IMR-90 (cell line): ENCODE measurements at regions not wholly inside any gene's neighbourhood (a gene's known extent, or its start where the extent isn't known, plus 50 kb on each side); places are given as distances from the start of the nearest gene placed in this dataset.

Experiments
- ATAC-seq: fragments of 200-7000 bp; cut with Tn5 transposase; 2 replicates; pipeline ENCODE4 v1.9.1; 2020; ENCODE audit warnings: low read depth, mild to moderate bottlenecking, moderate library complexity
- BruUV-seq: library from RNA; stranded (reverse); fragments of 400-500 nt; replicated peaks from 2 replicates; lab custom pipeline; 2021; lab: Mats Ljungman, UMichigan
- CTCF ChIA-PET: fragments of 300-600 bp; formaldehyde crosslinking; extraction: SDS; loops from one replicate; lab custom pipeline; 2021; ENCODE audit warnings: antibody characterized with exemption; lab: Yijun Ruan, JAX
- POLR2A ChIA-PET: fragments of 300-600 bp; sonication (Branson Sonifier 250); formaldehyde crosslinking; loops from one replicate; lab custom pipeline; 2022; ENCODE audit warnings: antibody characterized with exemption; ENCODE audit not compliant: unreplicated experiment; lab: Charles Lee
- DNase-seq: peaks from one replicate; pipeline ENCODE4 v3.0.0; 2013
- H2AFZ ChIP-seq: replicated peaks from 2 replicates; pipeline ENCODE3; 2013; ENCODE audit warnings: low read length, mild to moderate bottlenecking; ENCODE audit not compliant: poor library complexity
- H2AK5ac ChIP-seq: 2 replicates; pipeline ENCODE4 v1.6.1; 2013; ENCODE audit warnings: low read depth, low read length, inconsistent platforms
- H2AK9ac ChIP-seq: replicated peaks from 2 replicates; pipeline ENCODE3; 2013; ENCODE audit warnings: mild to moderate bottlenecking, low read depth, low read length, moderate library complexity; ENCODE audit not compliant: poor library complexity
- H2BK120ac ChIP-seq: 2 replicates; pipeline ENCODE4 v1.6.1; 2013; ENCODE audit warnings: low read depth, low read length, inconsistent platforms
- H2BK15ac ChIP-seq: 3 replicates; pipeline ENCODE4 v1.6.1; 2013; ENCODE audit warnings: low read depth, low read length, inconsistent platforms
- H2BK20ac ChIP-seq: 2 replicates; pipeline ENCODE4 v1.6.1; 2013; ENCODE audit warnings: low read depth, mild to moderate bottlenecking, inconsistent platforms, low read length, moderate library complexity
- H2BK5ac ChIP-seq: 2 replicates; pipeline ENCODE4 v1.6.1; 2013; ENCODE audit warnings: mild to moderate bottlenecking, low read depth, low read length, inconsistent platforms; ENCODE audit not compliant: poor library complexity, severe bottlenecking
- H3K14ac ChIP-seq: replicated peaks from 2 replicates; pipeline ENCODE4 v1.6.1; 2013; ENCODE audit warnings: low read depth, low read length, inconsistent platforms
- H3K18ac ChIP-seq: 2 replicates; pipeline ENCODE4 v1.6.1; 2013; ENCODE audit warnings: low read depth, low read length, control low read depth
- H3K23ac ChIP-seq: 2 replicates; pipeline ENCODE4 v1.6.1; 2013; ENCODE audit warnings: low read depth, low read length, inconsistent platforms
- H3K27ac ChIP-seq: 2 replicates; pipeline ENCODE4 v1.5.1; 2013; ENCODE audit warnings: mild to moderate bottlenecking, control low read depth, low read length; ENCODE audit not compliant: insufficient read depth
- H3K27me3 ChIP-seq: 2 replicates; pipeline ENCODE4 v1.6.1; 2013; ENCODE audit warnings: low read length; ENCODE audit not compliant: control insufficient read depth, insufficient read depth
- H3K36me3 ChIP-seq: 2 replicates; pipeline ENCODE4 v1.6.1; 2013; ENCODE audit warnings: low read length, mixed read lengths; ENCODE audit not compliant: control insufficient read depth, insufficient read depth
- H3K4ac ChIP-seq: 2 replicates; pipeline ENCODE4 v1.6.1; 2013; ENCODE audit warnings: low read depth, low read length, inconsistent platforms
- H3K4me1 ChIP-seq: 2 replicates; pipeline ENCODE4 v1.6.1; 2013; ENCODE audit warnings: low read length, mixed read lengths; ENCODE audit not compliant: control insufficient read depth, insufficient read depth
- H3K4me2 ChIP-seq: 2 replicates; pipeline ENCODE4 v1.6.1; 2013; ENCODE audit warnings: low read depth, mild to moderate bottlenecking, control low read depth, low read length, moderate library complexity
- H3K4me3 ChIP-seq: 2 replicates; pipeline ENCODE4 v1.5.1; 2013; ENCODE audit warnings: low read depth, mild to moderate bottlenecking, control low read depth, low read length, moderate library complexity; ENCODE audit not compliant: insufficient read depth
- H3K56ac ChIP-seq: 2 replicates; pipeline ENCODE4 v1.6.1; 2013; ENCODE audit warnings: low read length, inconsistent platforms; ENCODE audit not compliant: insufficient read depth; ENCODE audit errors: extremely low read depth
- H3K79me1 ChIP-seq, 2 experiments: 2 replicates each; pipeline ENCODE4 v1.6.1; 2013; ENCODE audit warnings: low read length in 2 of 2, inconsistent platforms in 1 of 2, low read depth in 1 of 2
- H3K9ac ChIP-seq: 2 replicates; pipeline ENCODE4 v1.6.1; 2013; ENCODE audit warnings: low read depth, low read length, control low read depth
- H3K9me1 ChIP-seq: 2 replicates; pipeline ENCODE4 v1.6.1; 2013; ENCODE audit warnings: low read length, inconsistent platforms; ENCODE audit not compliant: insufficient read depth
- H3K9me3 ChIP-seq: 2 replicates; pipeline ENCODE4 v1.6.1; 2013; ENCODE audit warnings: low read length; ENCODE audit not compliant: control insufficient read depth, insufficient read depth
- H4K20me1 ChIP-seq: 2 replicates; pipeline ENCODE4 v1.6.1; 2013; ENCODE audit warnings: low read length, inconsistent platforms; ENCODE audit not compliant: insufficient read depth
- H4K5ac ChIP-seq: 2 replicates; pipeline ENCODE4 v1.6.1; 2013; ENCODE audit warnings: mild to moderate bottlenecking, low read depth, low read length, control low read depth
- H4K8ac ChIP-seq, 2 experiments: 2 replicates each; pipeline ENCODE4 v1.6.1; 2013; ENCODE audit warnings: low read depth in 2 of 2, low read length in 2 of 2, control low read depth in 1 of 2, inconsistent platforms in 1 of 2
- H4K91ac ChIP-seq: 2 replicates; pipeline ENCODE4 v1.6.1; 2013; ENCODE audit warnings: low read depth, low read length, inconsistent platforms; ENCODE audit not compliant: insufficient read depth
- BHLHE40 ChIP-seq: fragments of 150-350 bp; IDR thresholded peaks from 2 replicates; pipeline ENCODE4 v1.6.1; 2016; ENCODE audit warnings: mild to moderate bottlenecking, low read depth, low read length
- CEBPB ChIP-seq: IDR thresholded peaks from 2 replicates; pipeline ENCODE4 v1.6.1; 2012; ENCODE audit warnings: low read depth, low read length, improper control_type of control experiment
- CHD1 ChIP-seq: IDR thresholded peaks from 2 replicates; pipeline ENCODE4 v1.6.1; 2012; ENCODE audit warnings: low read depth, low read length, improper control_type of control experiment
- ELK1 ChIP-seq: fragments of 150-350 bp; IDR thresholded peaks from 2 replicates; pipeline ENCODE4 v1.6.1; 2016; ENCODE audit warnings: low read depth, mild to moderate bottlenecking, low read length, moderate library complexity, borderline replicate concordance
- FOS ChIP-seq: fragments of 150-350 bp; IDR thresholded peaks from 2 replicates; pipeline ENCODE4 v1.6.1; 2016; ENCODE audit warnings: low read depth, low read length
- MAFK ChIP-seq: IDR thresholded peaks from 2 replicates; pipeline ENCODE4 v1.6.1; 2012; ENCODE audit warnings: low read depth, low read length, improper control_type of control experiment
- MAZ ChIP-seq: IDR thresholded peaks from 2 replicates; pipeline ENCODE4 v1.6.1; 2012; ENCODE audit warnings: low read depth, mild to moderate bottlenecking, low read length, improper control_type of control experiment, moderate library complexity, borderline replicate concordance
- MXI1 ChIP-seq: IDR thresholded peaks from 2 replicates; pipeline ENCODE4 v1.6.1; 2012; ENCODE audit warnings: low read depth, mild to moderate bottlenecking, low read length, moderate library complexity, borderline replicate concordance
- NFE2L2 ChIP-seq: fragments of 150-350 bp; IDR thresholded peaks from 2 replicates; pipeline ENCODE4 v1.6.1; 2016; ENCODE audit warnings: low read depth, mild to moderate bottlenecking, low read length
- POLR2A ChIP-seq: IDR thresholded peaks from 2 replicates; pipeline ENCODE4 v1.6.1; 2012; ENCODE audit warnings: mild to moderate bottlenecking, low read depth, low read length
- RAD21 ChIP-seq: IDR thresholded peaks from 2 replicates; pipeline ENCODE4 v1.6.1; 2012; ENCODE audit warnings: low read length, improper control_type of control experiment
- RCOR1 ChIP-seq: IDR thresholded peaks from 2 replicates; pipeline ENCODE4 v1.6.1; 2012; ENCODE audit warnings: mild to moderate bottlenecking, low read length, improper control_type of control experiment; ENCODE audit not compliant: insufficient replicate concordance
- RFX5 ChIP-seq: IDR thresholded peaks from 2 replicates; pipeline ENCODE4 v1.8.0; 2012; ENCODE audit warnings: low read depth, mild to moderate bottlenecking, low read length, moderate library complexity
- SMC3 ChIP-seq: fragments of 150-350 bp; IDR thresholded peaks from 2 replicates; pipeline ENCODE4 v1.6.1; 2016; ENCODE audit warnings: low read depth, mild to moderate bottlenecking, antibody characterized with exemption, low read length, moderate library complexity
- USF2 ChIP-seq: fragments of 150-350 bp; IDR thresholded peaks from 2 replicates; pipeline ENCODE4 v1.6.1; 2017; ENCODE audit warnings: mild to moderate bottlenecking, antibody characterized with exemption, low read length, low read depth
- WGBS, 2 experiments: methylation state at CpG; one replicate each; pipeline versions ENCODE4 v1.1.5 to v1.1.7; 2013; ENCODE audit warnings: missing lambda C conversion rate in 2 of 2; ENCODE audit not compliant: insufficient read length in 1 of 2; ENCODE audit errors: extremely low coverage in 2 of 2; 5-methylcytosine and 5-hydroxymethylcytosine counted together
- dilution Hi-C: fragments of 300-500 bp; cut with HindIII; formaldehyde crosslinking; loops from one replicate; pipeline ENCODE4 v1.14.3; 2018; ENCODE audit warnings: low sequenced_read_pairs; ENCODE audit not compliant: unreplicated experiment
- in situ Hi-C: fragments of 300-500 bp; cut with MboI; formaldehyde crosslinking; loops from 3 replicates; pipeline ENCODE4 v1.14.3; 2019; ENCODE audit warnings: low sequenced_read_pairs, inconsistent platforms, mixed read lengths
- intact Hi-C: fragments of 100-400 bp; cut with micrococcal nuclease; formaldehyde crosslinking; loops from 2 replicates; pipeline ENCODE4 v1.10.0; 2022

- ATAC-seq (no peak), DNase-seq (no peak)
- Histone ChIP-seq H4K91ac (no peak overlapping the region), H4K20me1 (no peaks in the 10 kb centered on the region), H3K4me3 (no peak overlapping the region), H3K56ac (no peak overlapping the region), H3K27me3 (no peaks in the 10 kb centered on the region), H4K5ac (no peak overlapping the region), H3K23ac (no peak overlapping the region), H3K79me1 (no peaks in the 10 kb centered on the region), H3K4me2 (no peak overlapping the region), H2BK5ac (no peak overlapping the region), H2BK120ac (no peak overlapping the region), H2BK20ac (no peak overlapping the region), H3K4me1 (no peaks in the 10 kb centered on the region), H2BK15ac (no peak overlapping the region), H2AK9ac (no peak overlapping the region), H2AK5ac (no peak overlapping the region), H3K27ac (no peak overlapping the region), H3K9me1 (no peaks in the 10 kb centered on the region), H3K18ac (no peak overlapping the region), H3K4ac (no peak overlapping the region), H3K14ac (no peak overlapping the region), H3K9ac (no peak overlapping the region), H4K8ac (no peak overlapping the region), H3K36me3 (no peaks in the 10 kb centered on the region), H2AFZ (no peak overlapping the region), H3K9me3 (no peaks in the 10 kb centered on the region)
- ChIA-PET CTCF (no interaction called here), POLR2A (no interaction called here)
- WGBS, 2 experiments: no CpG with 5 or more reads among the region's 2 CpGs
- no TSS peak for BruUV-seq
- in situ Hi-C loops (no loop called here), dilution Hi-C loops (no loop called here), intact Hi-C loops (no loop called here)
- TF ChIP-seq SMC3: no peak
- no peak for TF ChIP-seq RCOR1
- TF ChIP-seq CHD1: no peak
- TF ChIP-seq NFE2L2: no peak
- no peak for TF ChIP-seq MAZ
- no peak for TF ChIP-seq MXI1
- TF ChIP-seq RAD21: no peak
- no peak for TF ChIP-seq USF2
- TF ChIP-seq CEBPB: no peak
- no peak for TF ChIP-seq POLR2A
- no peak for TF ChIP-seq BHLHE40
- TF ChIP-seq RFX5: no peak
- no peak for TF ChIP-seq ELK1
- no peak for TF ChIP-seq FOS
- no peak for TF ChIP-seq MAFK
These were observed 198.5 kb upstream of the TMEM196 start for GRCh38 chr7:19971956-19972355.
